Natural killer cell (primary cell): ENCODE measurements at regions not wholly inside any gene's neighbourhood (a gene's known extent, or its start where the extent isn't known, plus 50 kb on each side); places are given as distances from the start of the nearest gene placed in this dataset.

Source experiments
- ATAC-seq, 3 donors: fragments of 150-1000 bp in 2 of 3; fragments of 200-7000 bp in 1 of 3; cut with Tn5 transposase; 1 replicate in 1 of 3; 2 replicates in 2 of 3; pipeline ENCODE4 v1.10.0; 2021; ENCODE audit warnings: mild to moderate bottlenecking in 2 of 3, moderate library complexity in 2 of 3
- DNase-seq, 2 donors: peaks; one replicate each; pipeline versions ENCODE4 v3.0.0 to v3.0.0-alpha.2; 2013 to 2021; ENCODE audit warnings: mixed read lengths in 1 of 2
- H3K27ac ChIP-seq: one replicate; pipeline ENCODE4 v1.5.1; 2013; ENCODE audit warnings: mild to moderate bottlenecking, low read length
- H3K27me3 ChIP-seq: one replicate; pipeline ENCODE4 v1.6.1; 2013; ENCODE audit warnings: low read length; ENCODE audit not compliant: control insufficient read depth, insufficient read depth
- H3K36me3 ChIP-seq: one replicate; pipeline ENCODE4 v1.6.1; 2013; ENCODE audit warnings: low read length; ENCODE audit not compliant: control insufficient read depth, insufficient read depth
- H3K4me1 ChIP-seq: one replicate; pipeline ENCODE4 v1.6.1; 2013; ENCODE audit warnings: low read length; ENCODE audit not compliant: control insufficient read depth, insufficient read depth
- H3K4me3 ChIP-seq: one replicate; pipeline ENCODE4 v1.5.1; 2013; ENCODE audit warnings: low read length
- H3K9me3 ChIP-seq: one replicate; pipeline ENCODE4 v1.6.1; 2013; ENCODE audit warnings: low read length; ENCODE audit not compliant: control insufficient read depth, insufficient read depth
- H3K27ac Mint-ChIP-seq, 2 donors: one replicate each; pipeline ENCODE4 v1.8.0; 2022; ENCODE audit warnings: mild to moderate bottlenecking in 2 of 2, mixed read lengths in 2 of 2, moderate library complexity in 1 of 2
- H3K27me3 Mint-ChIP-seq, 2 donors: one replicate each; pipeline ENCODE4 v1.8.0; 2022; ENCODE audit warnings: low read depth in 2 of 2, mixed read lengths in 2 of 2
- H3K36me3 Mint-ChIP-seq: one replicate; pipeline ENCODE4 v1.8.0; 2022; ENCODE audit warnings: mixed read lengths
- H3K4me1 Mint-ChIP-seq, 2 donors: one replicate each; pipeline ENCODE4 v1.8.0; 2022; ENCODE audit warnings: mixed read lengths in 2 of 2
- H3K4me3 Mint-ChIP-seq: one replicate; pipeline ENCODE4 v1.8.0; 2022; ENCODE audit warnings: mild to moderate bottlenecking, moderate library complexity, mixed read lengths
- H3K9me3 Mint-ChIP-seq, 2 donors: one replicate each; pipeline ENCODE4 v1.8.0; 2022; ENCODE audit warnings: mixed read lengths in 2 of 2
- CTCF ChIP-seq: fragments of 200-600 bp; IDR thresholded peaks from one replicate; pipeline ENCODE4 v1.8.0; 2022; ENCODE audit warnings: antibody characterized with exemption
- WGBS: methylation state at CpG from one replicate; pipeline ENCODE4 v1.1.7; 2013; ENCODE audit warnings: missing lambda C conversion rate; ENCODE audit not compliant: insufficient coverage; 5-methylcytosine and 5-hydroxymethylcytosine counted together
- intact Hi-C: fragments of 100-400 bp; cut with micrococcal nuclease; formaldehyde crosslinking; loops from one replicate; pipeline ENCODE4 v1.14.2; 2022

- TF ChIP-seq CTCF, result no peak
- no peaks in the 10 kb centered on the region for H3K36me3 ChIP-seq
- H3K4me3 Mint-ChIP-seq, result no peak overlapping the region
- H3K4me3 ChIP-seq, result no peak overlapping the region
- 64% methylated on average over 3 of the region's 3 CpGs for WGBS
- no peaks in the 10 kb centered on the region for H3K4me1 ChIP-seq
- no peaks in the 10 kb centered on the region for H3K27me3 ChIP-seq
- H3K27me3 Mint-ChIP-seq, result no peaks in the 10 kb centered on the region
- no peaks in the 10 kb centered on the region for H3K9me3 ChIP-seq
- no peaks in the 10 kb centered on the region for H3K36me3 Mint-ChIP-seq
- intact Hi-C loops, result no loop called here
- no peak for DNase-seq
- no peak overlapping the region for H3K27ac ChIP-seq
- H3K4me1 Mint-ChIP-seq, result no peaks in the 10 kb centered on the region
- H3K27ac Mint-ChIP-seq, result no peak overlapping the region
- ATAC-seq, result no peak
- H3K9me3 Mint-ChIP-seq, result peaks cover 0 to 2% of the 10 kb centered on the region in 2 donors
Measured at GRCh38 chr9:18362901-18363685, 110.9 kb upstream of the ADAMTSL1 start.

- intact Hi-C loops, result no loop called here
- Histone ChIP-seq H3K4me3 (no peak overlapping the region), H3K36me3 (no peaks in the 10 kb centered on the region), H3K27ac (no peak overlapping the region), H3K9me3 (no peaks in the 10 kb centered on the region), H3K27me3 (no peaks in the 10 kb centered on the region), H3K4me1 (no peaks in the 10 kb centered on the region)
- ATAC-seq (no peak), DNase-seq (no peak)
- no peaks in the 10 kb centered on the region for H3K27me3 Mint-ChIP-seq
- no peak overlapping the region for H3K27ac Mint-ChIP-seq
- 93% methylated on average over 6 of the region's 6 CpGs for WGBS
- no peaks in the 10 kb centered on the region for H3K36me3 Mint-ChIP-seq
- no peak for TF ChIP-seq CTCF
- H3K4me3 Mint-ChIP-seq, result no peak overlapping the region
- H3K4me1 Mint-ChIP-seq, result no peaks in the 10 kb centered on the region
- peaks cover 0 to 2% of the 10 kb centered on the region in 2 donors for H3K9me3 Mint-ChIP-seq
Measured at GRCh38 chr9:18365651-18366050, 108.3 kb upstream of the ADAMTSL1 start.

GRCh38 chr9:18366184-18366583 is 107.8 kb upstream of the ADAMTSL1 start:
- no peak overlapping the region for H3K27ac ChIP-seq
- intact Hi-C loops, result no loop called here
- H3K4me1 Mint-ChIP-seq, result no peaks in the 10 kb centered on the region
- no peaks in the 10 kb centered on the region for H3K9me3 ChIP-seq
- no peaks in the 10 kb centered on the region for H3K27me3 Mint-ChIP-seq
- no peak overlapping the region for H3K4me3 ChIP-seq
- no peak overlapping the region for H3K4me3 Mint-ChIP-seq
- no peaks in the 10 kb centered on the region for H3K27me3 ChIP-seq
- no peak for TF ChIP-seq CTCF
- peaks cover 0 to 2% of the 10 kb centered on the region in 2 donors for H3K9me3 Mint-ChIP-seq
- H3K36me3 Mint-ChIP-seq, result no peaks in the 10 kb centered on the region
- no peaks in the 10 kb centered on the region for H3K4me1 ChIP-seq
- H3K36me3 ChIP-seq, result no peaks in the 10 kb centered on the region
- ATAC-seq, result no peak
- no peak for DNase-seq
- WGBS, result 42% methylated on average over 3 of the region's 3 CpGs
- no peak overlapping the region for H3K27ac Mint-ChIP-seq

GRCh38 chr9:18368206-18368605 is 105.7 kb upstream of the ADAMTSL1 start:
- H3K36me3 Mint-ChIP-seq, result no peaks in the 10 kb centered on the region
- H3K9me3 ChIP-seq, result no peaks in the 10 kb centered on the region
- no peak overlapping the region for H3K4me3 Mint-ChIP-seq
- H3K27ac Mint-ChIP-seq, result no peak overlapping the region
- no peaks in the 10 kb centered on the region for H3K4me1 ChIP-seq
- no peak overlapping the region for H3K4me3 ChIP-seq
- H3K27me3 Mint-ChIP-seq, result no peaks in the 10 kb centered on the region
- no peak overlapping the region for H3K27ac ChIP-seq
- H3K9me3 Mint-ChIP-seq, result peaks cover 0 to 2% of the 10 kb centered on the region in 2 donors
- 83% methylated on average over 4 of the region's 4 CpGs for WGBS
- H3K36me3 ChIP-seq, result no peaks in the 10 kb centered on the region
- H3K4me1 Mint-ChIP-seq, result no peaks in the 10 kb centered on the region
- DNase-seq (no peak), ATAC-seq (no peak)
- H3K27me3 ChIP-seq, result no peaks in the 10 kb centered on the region
- intact Hi-C loops, result no loop called here
- no peak for TF ChIP-seq CTCF
